Nephron progenitor cell (in vitro differentiated cells): ENCODE measurements at regions not wholly inside any gene's neighbourhood (a gene's known extent, or its start where the extent isn't known, plus 50 kb on each side); places are given as distances from the start of the nearest gene placed in this dataset.
"Not testable (repeated sequence)": the region's sequence is repeated elsewhere in the genome, so short reads cannot be mapped to it uniquely, and the experiment has no call there.

ENCODE experiments used
- DNase-seq: peaks from one replicate; pipeline ENCODE4 v3.0.0; 2021
- H3K27ac Mint-ChIP-seq: 2 replicates; pipeline ENCODE4 v1.8.0; 2021; ENCODE audit warnings: mild to moderate bottlenecking, moderate library complexity, mixed read lengths
- H3K27me3 Mint-ChIP-seq: 2 replicates; pipeline ENCODE4 v1.8.0; 2021; ENCODE audit warnings: mild to moderate bottlenecking, low read depth, mixed read lengths; ENCODE audit not compliant: poor library complexity
- H3K36me3 Mint-ChIP-seq: 2 replicates; pipeline ENCODE4 v1.8.0; 2021; ENCODE audit warnings: low read depth, mixed read lengths
- H3K4me1 Mint-ChIP-seq: 2 replicates; pipeline ENCODE4 v1.8.0; 2021; ENCODE audit warnings: mixed read lengths
- H3K4me3 Mint-ChIP-seq: 2 replicates; pipeline ENCODE4 v1.8.0; 2021; ENCODE audit warnings: mild to moderate bottlenecking, moderate library complexity, mixed read lengths
- H3K9me3 Mint-ChIP-seq: 2 replicates; pipeline ENCODE4 v1.8.0; 2021; ENCODE audit warnings: mild to moderate bottlenecking, moderate library complexity, mixed read lengths
- CTCF ChIP-seq: fragments of 200-600 bp; sonication (generic); IDR thresholded peaks from 2 replicates; pipeline ENCODE4 v1.5.0; 2021; ENCODE audit warnings: antibody characterized with exemption

GRCh38 chr10:37552881-37553280 lies 304.5 kb downstream of the ZNF248 start:
- no peak for TF ChIP-seq CTCF
- no peak overlapping the region for H3K4me3 Mint-ChIP-seq
- no peak for DNase-seq
- no peak overlapping the region for H3K27ac Mint-ChIP-seq
- no peaks in the 10 kb centered on the region for H3K27me3 Mint-ChIP-seq
- no peaks in the 10 kb centered on the region for H3K36me3 Mint-ChIP-seq
- no peaks in the 10 kb centered on the region for H3K4me1 Mint-ChIP-seq
- peaks cover 85% of the 10 kb centered on the region for H3K9me3 Mint-ChIP-seq

GRCh38 chr10:37549054-37549453 lies 308.4 kb downstream of the ZNF248 start:
- H3K9me3 Mint-ChIP-seq: peaks cover 91% of the 10 kb centered on the region
- H3K4me3 Mint-ChIP-seq: no peak overlapping the region
- H3K27ac Mint-ChIP-seq: no peak overlapping the region
- H3K27me3 Mint-ChIP-seq: no peaks in the 10 kb centered on the region
- no peak for DNase-seq
- TF ChIP-seq CTCF: no peak
- H3K4me1 Mint-ChIP-seq: no peaks in the 10 kb centered on the region
- no peaks in the 10 kb centered on the region for H3K36me3 Mint-ChIP-seq

GRCh38 chr10:37535459-37536246 lies 321.8 kb downstream of the ZNF248 start:
- H3K4me3 Mint-ChIP-seq: no peak overlapping the region
- peaks cover 2% of the 10 kb centered on the region for H3K27me3 Mint-ChIP-seq
- H3K27ac Mint-ChIP-seq: no peak overlapping the region
- no peak for TF ChIP-seq CTCF
- peaks cover 92% of the 10 kb centered on the region for H3K9me3 Mint-ChIP-seq
- H3K4me1 Mint-ChIP-seq: no peaks in the 10 kb centered on the region
- H3K36me3 Mint-ChIP-seq: no peaks in the 10 kb centered on the region
- DNase-seq: no peak

GRCh38 chr10:37534166-37534565 lies 323.2 kb downstream of the ZNF248 start:
- Mint-ChIP-seq H3K27me3 (peaks cover 2% of the 10 kb centered on the region), H3K27ac (no peak overlapping the region), H3K9me3 (peaks cover 91% of the 10 kb centered on the region), H3K4me3 (no peak overlapping the region), H3K36me3 (no peaks in the 10 kb centered on the region), H3K4me1 (no peaks in the 10 kb centered on the region)
- TF ChIP-seq CTCF: no peak
- no peak for DNase-seq

- not testable (repeated sequence) for H3K36me3 Mint-ChIP-seq, H3K4me3 Mint-ChIP-seq, H3K27me3 Mint-ChIP-seq, H3K27ac Mint-ChIP-seq, DNase-seq, H3K4me1 Mint-ChIP-seq
- peaks cover 81% of the 10 kb centered on the region for H3K9me3 Mint-ChIP-seq
Observed at GRCh38 chr10:37525410-37525809, 332.0 kb downstream of the ZNF248 start.

- Mint-ChIP-seq H3K4me1 (no peaks in the 10 kb centered on the region), H3K27me3 (no peaks in the 10 kb centered on the region), H3K9me3 (peaks cover 74% of the 10 kb centered on the region), H3K27ac (no peak overlapping the region), H3K4me3 (no peak overlapping the region), H3K36me3 (no peaks in the 10 kb centered on the region)
- DNase-seq: no peak
- TF ChIP-seq CTCF: no peak
Observed at GRCh38 chr10:37520488-37520887, 336.9 kb downstream of the ZNF248 start.

- H3K4me1 Mint-ChIP-seq, H3K27ac Mint-ChIP-seq, DNase-seq, H3K36me3 Mint-ChIP-seq, H3K27me3 Mint-ChIP-seq, H3K4me3 Mint-ChIP-seq: not testable (repeated sequence)
- peaks cover 81% of the 10 kb centered on the region for H3K9me3 Mint-ChIP-seq
Observed at GRCh38 chr10:37510520-37510919, 346.9 kb downstream of the ZNF248 start.
